HFFc6 (cell line): ENCODE measurements at regions not wholly inside any gene's neighbourhood (a gene's known extent, or its start where the extent isn't known, plus 50 kb on each side); places are given as distances from the start of the nearest gene placed in this dataset.

Experiments used
- DNase-seq: peaks from one replicate; pipeline ENCODE4 v3.0.0-alpha.2; 2018
- H3K27ac Mint-ChIP-seq: 2 replicates; pipeline ENCODE4 v1.8.0; 2020; ENCODE audit warnings: mild to moderate bottlenecking, mixed read lengths
- H3K27me3 Mint-ChIP-seq: 2 replicates; pipeline ENCODE4 v1.8.0; 2021; ENCODE audit warnings: mild to moderate bottlenecking, moderate library complexity, mixed read lengths; ENCODE audit not compliant: insufficient read depth
- H3K36me3 Mint-ChIP-seq: 2 replicates; pipeline ENCODE4 v1.8.0; 2021; ENCODE audit warnings: low read depth, mixed read lengths
- H3K4me1 Mint-ChIP-seq: 2 replicates; pipeline ENCODE4 v1.8.0; 2020; ENCODE audit warnings: low read depth, mixed read lengths
- H3K4me3 Mint-ChIP-seq: 2 replicates; pipeline ENCODE4 v1.8.0; 2020; ENCODE audit warnings: mild to moderate bottlenecking, moderate library complexity, mixed read lengths
- H3K9me3 Mint-ChIP-seq: 2 replicates; pipeline ENCODE4 v1.8.0; 2020; ENCODE audit warnings: mild to moderate bottlenecking, mixed read lengths
- CTCF ChIP-seq: fragments of 200-600 bp; sonication (generic); IDR thresholded peaks from 2 replicates; pipeline ENCODE4 v1.5.0; 2021; ENCODE audit warnings: antibody characterized with exemption, mild to moderate bottlenecking

- H3K9me3 Mint-ChIP-seq = no peaks in the 10 kb centered on the region; the same call in 1 of the 2 replicates
- H3K4me3 Mint-ChIP-seq = no peak overlapping the region
- DNase-seq = no peak
- no peaks in the 10 kb centered on the region; the same call in none of the 2 replicates for H3K27me3 Mint-ChIP-seq
- no peaks in the 10 kb centered on the region for H3K36me3 Mint-ChIP-seq
- TF ChIP-seq CTCF = no peak
- H3K4me1 Mint-ChIP-seq = peaks cover 15% of the 10 kb centered on the region
- no peak overlapping the region for H3K27ac Mint-ChIP-seq
These were observed 123.9 kb downstream of the SHOX2 start for GRCh38 chr3:157982359-157982758.

GRCh38 chr3:157981819-157982218, 124.4 kb downstream of the SHOX2 start:
- DNase-seq = no peak
- H3K4me1 Mint-ChIP-seq = peaks cover 15% of the 10 kb centered on the region
- H3K36me3 Mint-ChIP-seq = no peaks in the 10 kb centered on the region
- H3K27ac Mint-ChIP-seq = no peak overlapping the region
- H3K27me3 Mint-ChIP-seq = no peaks in the 10 kb centered on the region; the same call in none of the 2 replicates
- no peaks in the 10 kb centered on the region; the same call in 1 of the 2 replicates for H3K9me3 Mint-ChIP-seq
- H3K4me3 Mint-ChIP-seq = no peak overlapping the region
- no peak for TF ChIP-seq CTCF

GRCh38 chr3:157979022-157979421, 127.2 kb downstream of the SHOX2 start:
- no peak overlapping the region for H3K27ac Mint-ChIP-seq
- no peak for TF ChIP-seq CTCF
- H3K9me3 Mint-ChIP-seq = no peaks in the 10 kb centered on the region
- peaks cover 15% of the 10 kb centered on the region for H3K4me1 Mint-ChIP-seq
- no peak overlapping the region for H3K4me3 Mint-ChIP-seq
- DNase-seq = no peak
- H3K36me3 Mint-ChIP-seq = no peaks in the 10 kb centered on the region
- no peaks in the 10 kb centered on the region; the same call in none of the 2 replicates for H3K27me3 Mint-ChIP-seq

- Mint-ChIP-seq H3K27ac (no peak overlapping the region), H3K36me3 (no peaks in the 10 kb centered on the region), H3K27me3 (peaks cover 2% of the 10 kb centered on the region), H3K9me3 (no peaks in the 10 kb centered on the region), H3K4me3 (no peak overlapping the region), H3K4me1 (no peaks in the 10 kb centered on the region)
- no peak for DNase-seq
- no peak for TF ChIP-seq CTCF
These were observed 144.6 kb downstream of the SHOX2 start for GRCh38 chr3:157961665-157962064.

DNA sequence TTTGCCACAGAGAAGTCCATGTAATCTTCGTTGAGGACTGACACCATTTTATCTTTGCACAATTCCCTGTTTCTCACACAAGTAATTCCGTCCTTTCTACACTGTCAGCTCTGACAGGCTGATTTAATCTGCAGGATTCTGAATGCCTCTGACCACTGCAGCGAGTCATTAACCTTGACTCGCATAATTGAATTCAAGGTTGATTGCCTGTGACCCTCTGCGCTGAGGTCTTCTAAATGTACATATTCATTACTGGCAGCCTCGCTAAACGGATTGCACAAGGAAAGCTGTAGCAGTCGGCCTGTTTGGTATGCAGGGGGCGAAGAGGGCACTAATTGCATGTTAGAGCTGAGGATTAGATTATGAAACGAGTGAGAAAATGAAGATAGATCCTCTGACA, 147.8 kb downstream of the SHOX2 start:
- Mint-ChIP-seq H3K9me3 (no peaks in the 10 kb centered on the region), H3K4me3 (no peak overlapping the region), H3K4me1 (no peaks in the 10 kb centered on the region), H3K36me3 (no peaks in the 10 kb centered on the region), H3K27ac (no peak overlapping the region), H3K27me3 (no peaks in the 10 kb centered on the region; the same call in 1 of the 2 replicates)
- no peak for DNase-seq
- TF ChIP-seq CTCF = no peak

DNA sequence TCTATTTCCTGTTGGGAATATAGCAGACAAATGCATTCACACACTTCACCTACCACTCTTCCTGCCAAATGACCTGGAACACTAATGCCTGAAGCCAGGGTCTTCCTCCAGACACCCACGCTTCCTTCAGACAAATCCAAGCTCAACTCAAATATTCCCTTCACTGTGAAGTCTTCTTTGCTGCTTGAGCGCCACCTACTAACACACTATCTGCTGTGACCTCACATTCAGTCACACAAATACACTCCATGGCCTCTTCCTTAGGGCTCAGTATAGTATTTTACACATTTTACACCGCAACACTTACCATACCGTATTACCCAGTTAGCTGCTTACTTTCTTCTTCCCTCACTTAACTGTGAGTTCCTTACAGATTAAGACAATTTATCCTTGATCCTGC, 149.4 kb downstream of the SHOX2 start:
- Mint-ChIP-seq H3K9me3 (no peaks in the 10 kb centered on the region), H3K36me3 (no peaks in the 10 kb centered on the region), H3K27ac (no peak overlapping the region), H3K4me1 (no peaks in the 10 kb centered on the region), H3K27me3 (peaks cover 1% of the 10 kb centered on the region), H3K4me3 (no peak overlapping the region)
- TF ChIP-seq CTCF = no peak
- DNase-seq = no peak
